NCI-H345 treated with DMSO at 0.1 percent for 48 hours (cell line): ENCODE measurements at regions not wholly inside any gene's neighbourhood (a gene's known extent, or its start where the extent isn't known, plus 50 kb on each side); places are given as distances from the start of the nearest gene placed in this dataset.

Experiments
- DNase-seq: peaks from one replicate; lab custom pipeline; 2025; ENCODE audit not compliant: unreplicated experiment; lab: John Stamatoyannopoulos, UW

GRCh38 chr10:29925771-29926692, 133.4 kb downstream of the JCAD start:
- DNase-seq = no peak

- DNase-seq = no peak
Measured at GRCh38 chr10:29924436-29924835, 134.9 kb downstream of the JCAD start.

- no peak for DNase-seq
Measured at GRCh38 chr10:29923416-29923965, 135.9 kb downstream of the JCAD start.

GRCh38 chr10:29922892-29923291, 136.5 kb downstream of the JCAD start:
- no peak for DNase-seq

GRCh38 chr10:29922226-29922625, 137.2 kb downstream of the JCAD start:
- no peak for DNase-seq

- DNase-seq = no peak
Measured at GRCh38 chr10:29921071-29921446, 138.3 kb downstream of the JCAD start.

- no peak for DNase-seq
Measured at GRCh38 chr10:29920408-29921070, 138.8 kb downstream of the JCAD start.

- no peak for DNase-seq
Measured at GRCh38 chr10:29918623-29919400, 140.6 kb downstream of the JCAD start.

- no peak for DNase-seq
Measured at GRCh38 chr10:29917311-29917710, 142.1 kb downstream of the JCAD start.

- DNase-seq = no peak
Measured at GRCh38 chr10:29916669-29917068, 142.7 kb downstream of the JCAD start.

- DNase-seq = no peak
Measured at GRCh38 chr10:29914986-29915785, 144.2 kb downstream of the JCAD start.

- peak; percentile 35 for DNase-seq
Measured at GRCh38 chr10:29908962-29909361, 150.4 kb downstream of the JCAD start.

- DNase-seq = no peak
Measured at GRCh38 chr10:29900865-29901264, 158.5 kb downstream of the JCAD start.

GRCh38 chr10:29897999-29898716, 161.2 kb downstream of the JCAD start:
- DNase-seq = no peak

GRCh38 chr10:29897430-29897829, 162.0 kb downstream of the JCAD start:
- DNase-seq = no peak

GRCh38 chr10:29896053-29896452, 163.3 kb downstream of the JCAD start:
- DNase-seq = no peak

- DNase-seq = no peak
Measured at GRCh38 chr10:29895456-29895855, 163.9 kb downstream of the JCAD start.

GRCh38 chr10:29888321-29888720, 171.1 kb downstream of the JCAD start:
- DNase-seq = no peak

GRCh38 chr10:29886299-29886698, 173.1 kb downstream of the JCAD start:
- no peak for DNase-seq

- no peak for DNase-seq
Measured at GRCh38 chr10:29883231-29883630, 176.2 kb downstream of the JCAD start.
